IMR-90 (cell line): ENCODE measurements at regions not wholly inside any gene's neighbourhood (a gene's known extent, or its start where the extent isn't known, plus 50 kb on each side); places are given as distances from the start of the nearest gene placed in this dataset.

Source experiments
- BHLHE40 ChIP-seq: fragments of 150-350 bp; IDR thresholded peaks from 2 replicates; pipeline ENCODE4 v1.6.1; 2016; ENCODE audit warnings: mild to moderate bottlenecking, low read depth, low read length
- CEBPB ChIP-seq: IDR thresholded peaks from 2 replicates; pipeline ENCODE4 v1.6.1; 2012; ENCODE audit warnings: low read depth, low read length, improper control_type of control experiment
- CTCF ChIP-seq: conservative IDR thresholded peaks from 2 replicates; pipeline ENCODE4 v1.5.1; 2012; ENCODE audit warnings: mild to moderate bottlenecking, low read depth, low read length, improper control_type of control experiment
- MAFK ChIP-seq: IDR thresholded peaks from 2 replicates; pipeline ENCODE4 v1.6.1; 2012; ENCODE audit warnings: low read depth, low read length, improper control_type of control experiment
- MXI1 ChIP-seq: IDR thresholded peaks from 2 replicates; pipeline ENCODE4 v1.6.1; 2012; ENCODE audit warnings: low read depth, mild to moderate bottlenecking, low read length, moderate library complexity, borderline replicate concordance
- POLR2A ChIP-seq: IDR thresholded peaks from 2 replicates; pipeline ENCODE4 v1.6.1; 2012; ENCODE audit warnings: mild to moderate bottlenecking, low read depth, low read length
- RCOR1 ChIP-seq: IDR thresholded peaks from 2 replicates; pipeline ENCODE4 v1.6.1; 2012; ENCODE audit warnings: mild to moderate bottlenecking, low read length, improper control_type of control experiment; ENCODE audit not compliant: insufficient replicate concordance
- RFX5 ChIP-seq: IDR thresholded peaks from 2 replicates; pipeline ENCODE4 v1.8.0; 2012; ENCODE audit warnings: low read depth, mild to moderate bottlenecking, low read length, moderate library complexity

GRCh38 chr6:169376458-169376857 lies 122.8 kb upstream of the THBS2 start:
- no peak for TF ChIP-seq CTCF
- no peak for TF ChIP-seq POLR2A
- TF ChIP-seq MXI1, result no peak
- TF ChIP-seq RFX5, result no peak
- no peak for TF ChIP-seq MAFK
- no peak for TF ChIP-seq RCOR1
- TF ChIP-seq CEBPB, result no peak
- TF ChIP-seq BHLHE40, result no peak
